Ovary (tissue), 3 donors: ENCODE measurements at regions not wholly inside any gene's neighbourhood (a gene's known extent, or its start where the extent isn't known, plus 50 kb on each side); places are given as distances from the start of the nearest gene placed in this dataset.

ENCODE experiments used
- CTCF ChIP-seq, 3 donors: fragments of 450-650 bp in 2 of 3; fragments of 200-600 bp in 1 of 3; IDR thresholded peaks; one replicate each; pipeline versions ENCODE4 v1.5.1 to v1.8.0; 2016 to 2022; ENCODE audit warnings: antibody characterized with exemption in 3 of 3, mild to moderate bottlenecking in 1 of 3
- POLR2A ChIP-seq: fragments of 450-650 bp; IDR thresholded peaks from one replicate; pipeline ENCODE4 v1.6.1; 2017; ENCODE audit warnings: antibody characterized with exemption, mild to moderate bottlenecking, moderate library complexity
- donor health status: DM: no; HTN: no; CAD: no.

GRCh38 chr5:82642313-82642712, 364.2 kb upstream of the RPS23 start:
- no peak for TF ChIP-seq POLR2A
- no peak for TF ChIP-seq CTCF (IDR thresholded peaks at IDR 0.05)
